LoVo (cell line): ENCODE measurements at regions not wholly inside any gene's neighbourhood (a gene's known extent, or its start where the extent isn't known, plus 50 kb on each side); places are given as distances from the start of the nearest gene placed in this dataset.

Source experiments
- DNase-seq: peaks from one replicate; pipeline ENCODE4 v3.0.0-alpha.2; 2016; ENCODE audit warnings: low spot score

- no peak for DNase-seq
These were observed 85.8 kb upstream of the PRNP start for GRCh38 chr20:4600308-4601014.

- no peak for DNase-seq
These were observed 89.0 kb upstream of the PRNP start for GRCh38 chr20:4597215-4597614.

GRCh38 chr20:4593149-4593525 is 93.1 kb upstream of the PRNP start:
- DNase-seq = no peak

GRCh38 chr20:4592316-4593148 is 93.7 kb upstream of the PRNP start:
- DNase-seq = peak; percentile 67

GRCh38 chr20:4591975-4592315 is 94.3 kb upstream of the PRNP start:
- no peak for DNase-seq

- no peak for DNase-seq
These were observed 100.5 kb upstream of the PRNP start for GRCh38 chr20:4585758-4586157.

- DNase-seq = peak; percentile 20
These were observed 101.0 kb upstream of the PRNP start for GRCh38 chr20:4585104-4585753.

GRCh38 chr20:4584510-4584909 is 101.7 kb upstream of the PRNP start:
- DNase-seq = no peak

- no peak for DNase-seq
These were observed 104.4 kb upstream of the PRNP start for GRCh38 chr20:4581838-4582237.

- no peak for DNase-seq
These were observed 107.9 kb upstream of the PRNP start for GRCh38 chr20:4578375-4578774.

- DNase-seq = no peak
These were observed 111.9 kb upstream of the PRNP start for GRCh38 chr20:4574356-4574690.

GRCh38 chr20:4573564-4574355 is 112.5 kb upstream of the PRNP start:
- no peak for DNase-seq

- DNase-seq = no peak
These were observed 114.3 kb upstream of the PRNP start for GRCh38 chr20:4571759-4572531.

- DNase-seq = no peak
These were observed 116.4 kb upstream of the PRNP start for GRCh38 chr20:4569865-4570264.

GRCh38 chr20:4569092-4569491 is 117.2 kb upstream of the PRNP start:
- DNase-seq = no peak

GRCh38 chr20:4568361-4568959 is 117.8 kb upstream of the PRNP start:
- no peak for DNase-seq

- DNase-seq = no peak
These were observed 119.1 kb upstream of the PRNP start for GRCh38 chr20:4567170-4567569.

GRCh38 chr20:4563534-4563933 is 122.7 kb upstream of the PRNP start:
- peak; percentile 19 for DNase-seq

- DNase-seq = no peak
These were observed 123.2 kb upstream of the PRNP start for GRCh38 chr20:4563031-4563430.

- DNase-seq = no peak
These were observed 125.6 kb upstream of the PRNP start for GRCh38 chr20:4560667-4561066.

GRCh38 chr20:4559906-4560305 is 126.3 kb upstream of the PRNP start:
- DNase-seq = no peak
